Stimulated activated naive CD4-positive, alpha-beta T cell (primary cell): ENCODE measurements at regions not wholly inside any gene's neighbourhood (a gene's known extent, or its start where the extent isn't known, plus 50 kb on each side); places are given as distances from the start of the nearest gene placed in this dataset.
"Not testable (repeated sequence)": the region's sequence is repeated elsewhere in the genome, so short reads cannot be mapped to it uniquely, and the experiment has no call there.

Experiments used
- DNase-seq, 6 experiments: peaks; one replicate each; lab custom pipeline; 2025; lab: John Stamatoyannopoulos, UW

DNA sequence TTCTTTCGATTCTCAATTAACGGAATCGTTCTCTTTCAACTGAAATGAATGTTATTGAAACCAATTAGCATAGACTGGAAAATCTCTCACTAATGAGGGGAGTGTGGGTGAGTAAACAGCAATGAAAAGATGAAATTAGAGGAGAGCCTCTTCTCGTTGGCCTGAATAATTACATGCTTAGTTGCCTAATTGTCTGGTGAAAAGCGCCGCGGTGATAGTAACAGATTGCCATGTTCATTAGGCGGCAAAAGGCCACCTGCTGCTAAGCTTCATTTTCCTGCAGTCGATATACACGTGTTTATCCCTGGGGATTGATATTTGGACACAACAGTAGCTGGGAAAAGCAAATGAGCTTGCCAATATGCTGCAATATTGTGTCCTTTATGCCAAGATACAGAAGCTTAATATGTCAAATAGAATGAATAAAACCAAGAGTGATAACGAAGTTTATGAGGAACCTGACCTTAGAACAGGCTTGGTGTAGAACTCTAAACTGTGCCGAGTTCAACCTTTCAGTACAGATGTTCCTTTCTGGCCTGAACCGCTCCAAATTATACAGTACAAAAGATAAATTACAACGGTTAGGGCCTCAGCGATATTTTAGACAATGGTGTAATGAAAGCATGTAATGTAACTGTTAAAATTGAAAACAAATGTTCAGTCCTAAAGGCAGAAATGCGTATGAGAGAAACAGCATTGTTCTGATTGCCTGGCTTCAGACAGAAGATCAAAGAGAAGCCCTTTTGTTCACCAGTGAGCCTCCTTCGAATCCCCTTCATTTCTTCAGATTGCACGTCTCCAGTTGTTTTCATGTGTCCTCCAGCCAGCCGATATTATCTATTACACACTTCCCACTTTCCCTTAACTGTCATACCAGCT is 185.2 kb downstream of the SHOX2 start:
- DNase-seq, result no peak

DNA sequence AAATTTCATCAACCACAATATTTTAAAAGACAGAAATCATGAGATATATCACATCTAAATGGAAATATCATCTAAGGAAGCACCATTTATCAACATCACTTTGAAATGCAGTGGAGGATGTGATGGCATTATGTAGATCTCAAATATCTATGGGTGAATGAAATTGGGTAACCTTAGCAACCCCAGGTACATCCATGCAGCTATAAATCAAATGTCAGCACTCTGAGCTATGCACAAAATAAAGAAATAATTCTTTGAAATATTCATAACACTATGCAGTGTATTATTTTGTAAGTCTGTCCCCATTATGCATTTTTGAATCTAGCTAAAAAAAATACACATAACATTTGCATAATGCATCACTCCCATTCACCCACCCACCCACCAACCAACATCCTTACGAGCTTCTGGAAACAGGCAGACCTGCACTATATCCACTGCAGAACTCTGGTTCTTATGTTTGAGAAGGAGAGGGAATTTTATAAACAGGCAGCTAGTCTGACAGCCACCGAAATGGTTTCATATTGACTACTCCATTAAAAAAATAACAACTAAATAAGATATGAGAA is 186.8 kb downstream of the SHOX2 start:
- no peak for DNase-seq

DNA sequence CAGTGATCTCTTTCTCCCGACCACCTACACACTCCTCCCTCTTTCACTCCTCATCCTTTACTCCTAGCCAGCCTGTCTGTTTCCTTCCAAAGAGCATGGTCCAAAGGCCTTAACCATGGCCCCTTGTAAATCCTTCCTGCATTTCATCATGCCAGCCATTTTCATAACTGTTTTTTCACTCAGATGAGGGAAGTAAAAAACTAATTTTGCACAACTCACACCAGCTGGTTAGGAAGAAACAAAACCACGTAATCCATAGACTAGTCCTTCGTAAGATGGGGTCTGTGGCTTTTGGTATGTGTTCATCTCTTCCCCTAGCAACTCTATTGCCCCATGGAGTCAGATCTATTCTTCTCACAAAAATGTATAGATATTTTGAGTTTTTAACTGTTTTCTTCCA is 187.8 kb downstream of the SHOX2 start:
- DNase-seq, result no peak

DNA sequence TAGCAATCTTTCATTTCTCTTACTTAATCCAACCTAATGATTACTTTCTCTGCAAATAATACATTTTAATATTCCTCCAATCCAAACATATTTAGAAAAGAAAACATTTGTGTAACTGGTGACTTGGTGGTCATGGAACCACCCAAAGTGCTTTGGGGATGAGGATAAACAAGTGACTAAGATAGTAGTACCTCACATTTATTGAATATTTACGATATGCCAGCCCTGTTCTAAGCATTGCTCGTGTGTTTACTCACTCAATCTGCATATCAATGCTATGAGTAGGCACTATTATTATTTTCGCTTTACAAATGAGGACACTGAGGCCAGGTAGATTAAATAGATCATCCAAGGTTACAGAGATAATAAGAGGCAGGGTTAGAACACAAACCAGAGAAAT is 189.5 kb downstream of the SHOX2 start:
- no peak for DNase-seq

DNA sequence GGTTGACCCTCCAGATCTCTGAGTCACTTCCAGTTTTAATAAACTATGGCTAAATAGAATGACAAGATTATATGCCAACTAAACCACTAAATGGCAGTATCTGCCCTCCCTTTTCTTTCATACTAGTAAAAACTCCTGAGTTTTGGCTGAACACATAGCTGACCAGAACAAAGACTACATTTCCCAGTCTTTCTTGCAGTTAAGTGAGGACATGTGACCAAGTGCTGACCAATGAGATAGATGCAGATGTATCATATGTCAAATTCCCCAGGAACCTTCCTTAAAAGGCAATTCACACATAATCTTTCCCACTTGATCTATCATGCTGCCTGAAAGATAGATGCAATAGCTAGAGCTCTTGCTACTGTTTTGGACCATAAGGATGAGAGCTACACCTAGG is 191.3 kb downstream of the SHOX2 start:
- DNase-seq, result no peak

DNA sequence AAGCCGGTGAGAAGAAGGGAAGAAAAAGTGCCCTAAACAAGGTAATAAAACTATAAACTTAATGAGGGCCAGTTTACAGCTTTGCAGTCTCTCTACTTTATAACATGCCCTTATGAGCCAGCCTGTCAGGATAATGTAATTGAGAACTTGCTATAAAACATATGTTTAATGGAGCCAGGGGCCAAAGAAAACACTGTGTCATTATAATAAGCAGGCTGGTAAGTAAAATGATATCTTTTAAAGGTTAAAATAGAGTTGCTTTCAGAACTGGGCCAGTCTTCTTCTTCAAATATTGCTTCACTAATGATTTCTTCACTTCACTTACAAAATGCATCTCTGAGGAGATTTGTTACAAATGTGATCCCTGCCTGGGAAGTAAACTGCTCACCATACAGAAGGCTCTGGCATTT is 192.5 kb downstream of the SHOX2 start:
- DNase-seq, result no peak

DNA sequence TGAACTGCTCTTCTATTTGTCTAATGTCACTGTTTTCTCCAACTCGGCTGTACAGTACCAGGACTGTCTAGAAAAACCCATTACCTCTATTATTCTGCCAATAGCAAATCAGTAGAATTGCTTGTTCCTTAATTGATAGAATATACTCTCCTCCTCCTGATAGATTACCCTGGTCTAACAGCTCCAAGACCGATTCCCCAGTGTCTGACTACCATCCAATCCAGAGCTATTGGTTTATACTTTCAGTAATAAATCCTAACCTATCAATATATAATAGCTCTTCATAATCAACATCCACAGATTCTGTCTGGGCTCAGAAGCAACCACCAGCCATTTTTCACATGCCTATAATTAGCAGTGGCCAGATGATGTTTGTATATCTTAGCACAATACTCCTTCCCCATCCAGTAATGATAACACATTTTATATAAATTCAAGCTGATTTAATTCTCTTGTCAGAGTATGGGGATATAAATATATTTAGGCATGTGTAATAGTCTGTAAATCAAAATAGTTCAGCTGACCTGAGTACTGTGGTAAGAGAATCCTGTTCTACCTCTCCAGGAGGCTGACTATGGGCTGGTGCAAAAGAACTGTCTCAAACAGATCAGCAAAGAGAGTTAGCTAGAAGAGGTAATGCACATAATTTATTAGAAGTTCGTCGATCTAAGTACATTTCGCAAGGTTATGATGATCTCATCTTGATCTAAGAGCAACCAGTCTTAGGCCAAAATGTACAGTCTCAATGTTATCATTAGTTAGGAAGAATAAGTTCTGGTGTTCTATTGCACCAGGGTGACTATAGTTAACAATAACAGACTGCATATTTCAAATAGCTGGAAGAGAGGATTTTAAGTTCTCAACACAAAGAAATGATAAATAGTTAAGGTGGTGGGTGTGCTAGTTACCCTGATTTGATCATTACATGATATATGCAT is 193.4 kb downstream of the SHOX2 start:
- DNase-seq, result no peak

DNA sequence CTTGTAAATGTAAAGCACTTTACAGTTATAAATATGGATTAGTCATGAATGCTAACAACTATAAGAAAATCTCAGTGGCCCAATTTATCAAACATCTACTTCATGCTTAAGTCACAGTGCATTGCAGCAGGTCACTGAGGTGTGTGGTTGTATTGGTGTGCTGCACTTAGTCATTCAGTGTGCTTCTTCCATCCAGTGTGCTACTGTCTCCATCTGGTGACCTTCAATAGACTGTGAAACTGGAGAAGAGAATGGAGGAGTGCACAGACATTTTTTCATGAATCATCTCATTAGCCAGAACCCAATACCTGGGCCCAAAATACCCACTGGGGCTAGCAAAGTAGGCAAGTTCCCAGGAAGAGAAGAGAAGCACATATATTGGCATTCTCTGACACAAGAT is 199.6 kb downstream of the SHOX2 start:
- no peak for DNase-seq

DNA sequence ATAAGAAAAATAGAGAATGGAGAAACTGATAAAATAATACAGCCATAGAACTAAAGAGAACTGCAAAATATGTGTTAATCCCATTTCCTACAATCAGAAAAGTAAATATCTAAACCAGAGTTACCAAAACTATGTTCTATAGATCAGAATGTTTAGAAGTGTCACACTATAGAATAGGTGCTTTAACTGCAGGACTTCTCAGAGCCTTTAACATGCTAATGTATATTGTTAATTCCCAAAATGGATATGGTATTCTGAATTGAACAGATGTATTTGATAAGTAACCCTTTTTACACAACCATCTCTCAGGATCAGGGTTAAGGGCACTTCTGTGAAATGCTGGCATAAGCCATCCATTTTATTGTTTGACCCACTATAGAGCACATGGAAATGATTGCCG is 200.3 kb downstream of the SHOX2 start:
- no peak for DNase-seq

DNA sequence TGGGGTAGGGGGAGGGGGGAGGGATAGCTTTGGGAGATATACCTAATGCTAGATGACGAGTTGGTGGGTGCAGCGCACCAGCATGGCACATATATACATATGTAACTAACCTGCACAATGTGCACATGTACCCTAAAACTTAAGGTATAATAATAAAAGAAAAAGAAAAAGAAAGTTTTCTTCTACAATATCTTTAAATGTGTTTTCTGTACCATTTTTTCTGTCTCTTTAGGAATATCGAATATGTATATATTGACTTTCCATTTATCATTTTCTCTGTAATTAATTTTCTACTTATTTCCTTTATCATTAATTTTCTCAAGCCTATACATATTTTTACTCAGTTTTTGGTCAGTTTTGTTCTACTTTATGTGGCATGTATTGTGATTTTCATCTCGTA is 203.5 kb downstream of the SHOX2 start:
- not testable (repeated sequence) for DNase-seq

DNA sequence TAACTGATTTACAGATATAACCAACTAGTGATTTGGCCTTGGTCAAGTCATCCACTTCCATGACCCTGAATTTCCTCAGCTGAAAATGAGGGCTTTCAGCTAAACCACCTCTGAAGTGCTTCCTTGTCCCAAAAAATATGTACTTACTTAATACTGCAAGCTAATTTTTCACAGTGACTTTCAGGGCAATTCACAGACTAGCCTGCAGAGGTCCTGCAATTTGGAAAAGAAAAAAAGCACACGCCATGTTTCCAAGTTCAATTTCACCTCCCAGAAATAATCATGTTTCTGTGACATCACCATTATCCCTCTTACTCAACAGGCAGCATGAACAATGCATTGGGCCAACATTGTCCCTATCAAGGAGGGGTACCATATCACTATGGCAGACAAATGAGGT is 218.2 kb downstream of the SHOX2 start:
- no peak for DNase-seq

DNA sequence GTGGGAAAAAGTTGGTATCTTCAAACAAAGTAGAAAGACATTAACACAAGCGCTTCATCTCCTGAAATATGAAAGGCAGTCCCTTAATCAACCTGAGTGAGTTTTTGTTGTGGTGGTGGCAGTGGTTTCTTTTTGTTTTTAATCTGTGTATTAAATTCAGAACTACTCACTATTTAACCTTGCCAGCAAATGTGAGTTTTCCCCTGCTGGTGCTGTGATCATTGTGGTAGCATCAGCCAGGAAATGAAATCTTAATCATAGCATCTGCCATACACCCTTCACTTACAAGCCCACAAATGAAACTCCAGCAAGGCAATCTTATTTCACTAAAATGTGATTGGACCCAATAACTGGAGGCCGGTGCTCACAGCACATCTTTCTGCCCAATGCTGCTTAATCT is 229.7 kb downstream of the SHOX2 start:
- no peak for DNase-seq

DNA sequence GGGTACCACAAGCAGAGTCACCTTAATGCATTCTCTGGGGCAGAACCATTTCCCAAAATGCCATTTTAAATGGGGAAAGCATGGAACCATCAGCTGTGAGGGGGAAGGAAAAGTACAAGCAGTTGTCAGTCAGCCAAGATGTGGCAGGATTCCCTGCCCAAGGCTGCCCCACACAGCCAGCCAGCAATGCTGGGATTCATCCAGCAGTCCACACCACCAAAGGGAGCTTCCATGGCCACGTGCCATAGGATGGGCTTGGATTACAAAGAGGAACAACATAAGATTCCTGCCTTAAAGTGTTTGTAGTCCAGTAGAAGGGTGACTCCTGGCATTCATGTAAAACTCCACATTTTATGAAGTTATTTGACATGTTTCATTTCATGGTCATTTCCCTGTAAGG is 233.3 kb downstream of the SHOX2 start:
- no peak for DNase-seq

DNA sequence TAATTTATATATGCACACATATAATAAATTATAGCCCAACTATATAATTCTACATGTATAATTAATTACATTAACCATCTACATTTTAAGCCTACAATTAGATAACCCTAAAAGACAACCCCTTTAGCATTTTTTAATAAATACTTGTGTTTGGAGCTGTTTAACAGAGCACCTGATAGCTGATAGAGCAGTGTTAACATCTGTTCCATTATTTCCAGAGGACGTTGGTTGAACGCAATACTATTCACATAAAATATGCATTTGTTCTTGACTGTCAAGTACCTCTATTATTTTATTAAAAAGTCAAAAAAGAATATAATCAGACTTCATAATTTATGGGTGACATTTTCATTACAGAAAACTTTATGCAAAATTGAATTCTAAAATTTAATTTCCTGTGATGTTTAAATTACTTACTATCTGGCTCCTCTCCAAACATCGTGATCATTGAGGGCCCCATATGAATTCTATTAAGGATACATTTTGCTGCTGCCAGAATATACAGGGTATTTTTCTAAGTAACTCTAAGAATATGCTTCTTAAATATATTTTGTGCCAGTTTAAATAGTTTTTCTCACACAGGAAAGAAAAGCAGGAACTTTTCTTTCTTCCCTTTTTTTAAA is 234.3 kb downstream of the SHOX2 start:
- no peak for DNase-seq

DNA sequence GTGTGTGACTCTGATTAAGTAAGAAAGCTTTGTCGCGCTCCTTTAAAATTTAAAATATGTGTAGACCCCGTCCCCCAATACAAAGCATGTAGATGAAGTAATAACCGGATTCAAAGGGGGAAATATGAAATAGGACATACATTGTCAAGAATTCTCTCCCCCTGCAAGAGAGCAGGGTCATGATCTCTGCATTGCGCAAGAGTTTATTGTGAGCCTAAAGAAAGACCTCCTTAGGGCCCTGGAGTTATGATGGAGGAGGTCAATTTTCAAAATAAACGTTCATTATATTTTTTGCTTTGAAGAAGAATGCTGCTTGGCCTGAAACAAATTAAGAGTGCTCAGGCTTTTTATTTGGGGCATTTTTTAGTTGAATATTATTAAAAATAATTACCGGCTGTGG is 235.0 kb downstream of the SHOX2 start:
- no peak for DNase-seq

DNA sequence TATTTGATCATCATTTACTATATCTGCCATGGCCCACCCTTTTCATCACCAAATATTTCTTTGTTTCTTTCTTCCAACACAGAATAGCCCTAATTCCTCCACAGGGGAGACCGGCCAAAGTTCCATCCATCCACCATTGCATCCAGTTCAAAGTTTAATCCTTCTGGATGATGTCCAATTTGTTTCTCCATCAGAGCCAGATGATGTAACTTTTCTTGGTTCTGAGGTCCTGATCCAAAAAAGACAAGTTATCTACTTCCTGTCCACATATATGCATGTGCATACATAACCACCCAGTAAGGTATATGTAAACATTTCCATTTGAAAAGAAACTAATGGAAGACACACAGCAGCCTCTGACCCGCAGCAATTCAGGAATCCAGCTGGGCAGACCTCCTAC is 237.3 kb downstream of the SHOX2 start:
- DNase-seq, result no peak

DNA sequence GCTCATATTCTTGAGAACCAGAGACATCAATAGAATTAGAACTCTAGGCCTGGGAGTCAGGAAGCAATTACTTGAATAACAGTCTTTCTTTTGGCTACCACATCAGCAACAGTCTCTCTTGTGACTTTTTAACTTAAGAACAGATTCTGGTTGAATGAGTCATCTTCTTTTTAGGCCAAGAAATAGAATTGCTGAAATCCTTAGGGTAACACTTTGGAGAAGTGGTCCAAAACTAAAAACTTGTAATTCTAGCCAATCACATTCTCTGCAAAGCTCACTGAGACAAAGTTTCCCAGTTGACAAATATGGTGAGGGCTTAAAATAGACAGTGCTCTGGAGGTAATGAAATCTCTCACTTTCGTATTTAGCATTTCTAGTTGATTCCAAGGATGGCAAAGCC is 238.0 kb downstream of the SHOX2 start:
- no peak for DNase-seq

DNA sequence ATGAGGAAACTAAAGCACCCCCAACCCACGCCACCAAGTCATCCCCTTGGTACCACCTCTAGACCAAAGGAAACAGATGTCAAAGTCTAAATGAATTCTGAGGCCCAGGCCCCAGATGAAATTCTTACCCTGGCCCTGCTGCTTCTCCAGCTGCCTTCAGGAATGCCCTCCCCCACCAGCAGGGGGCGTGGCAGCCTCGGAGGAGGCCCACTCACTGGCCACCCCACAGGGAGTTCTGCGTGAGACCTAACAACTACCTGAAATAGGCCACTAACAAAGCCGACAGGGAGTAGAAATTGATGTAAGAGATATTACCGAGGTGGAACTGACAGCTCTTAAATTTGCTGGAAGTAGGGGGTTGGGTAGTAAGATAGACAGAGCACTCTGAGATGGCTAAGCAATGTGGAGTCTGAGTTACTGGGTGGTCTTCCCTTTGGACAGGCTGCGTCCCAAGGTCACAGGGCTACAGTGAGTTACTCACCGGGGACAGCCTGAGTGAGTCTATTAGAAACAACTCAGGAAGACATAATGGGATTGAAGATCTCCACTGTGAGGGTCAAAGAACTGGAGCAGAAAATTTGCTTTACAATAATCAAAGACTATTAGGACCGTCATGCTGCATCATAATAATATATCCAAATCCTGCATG is 240.7 kb downstream of the SHOX2 start:
- DNase-seq, result no peak

DNA sequence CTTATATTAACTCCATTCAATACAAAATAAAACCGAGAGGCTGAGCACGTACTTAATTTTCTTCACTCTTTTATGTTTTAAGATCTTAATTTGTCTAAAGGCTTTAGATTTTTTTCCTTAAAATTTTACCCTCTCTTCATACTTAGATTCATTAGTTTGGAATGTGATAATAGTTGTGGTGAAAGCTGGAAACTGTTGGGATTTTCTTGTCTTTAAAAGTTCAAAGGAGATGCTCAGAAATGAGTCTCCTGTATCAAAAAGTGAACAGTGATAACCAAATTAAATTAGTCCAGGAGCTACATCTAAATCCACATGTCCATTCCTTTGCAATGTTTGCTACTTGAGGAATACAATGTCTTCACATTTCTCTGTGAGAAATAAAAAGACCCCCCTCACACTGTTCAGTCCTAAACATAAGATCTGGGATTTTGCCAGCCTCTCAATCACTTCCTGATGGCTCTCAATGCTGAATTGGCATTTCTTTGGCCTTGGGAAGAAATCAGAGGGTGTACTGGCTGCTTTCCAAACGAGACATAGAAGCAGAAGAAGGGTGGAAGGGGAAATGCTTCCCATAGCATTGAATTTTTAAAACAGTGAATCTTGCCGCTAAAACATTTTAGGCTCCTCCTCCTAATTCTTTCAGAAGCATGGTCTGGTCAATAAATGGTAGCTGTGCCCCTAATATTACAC is 245.0 kb downstream of the SHOX2 start:
- no peak for DNase-seq

DNA sequence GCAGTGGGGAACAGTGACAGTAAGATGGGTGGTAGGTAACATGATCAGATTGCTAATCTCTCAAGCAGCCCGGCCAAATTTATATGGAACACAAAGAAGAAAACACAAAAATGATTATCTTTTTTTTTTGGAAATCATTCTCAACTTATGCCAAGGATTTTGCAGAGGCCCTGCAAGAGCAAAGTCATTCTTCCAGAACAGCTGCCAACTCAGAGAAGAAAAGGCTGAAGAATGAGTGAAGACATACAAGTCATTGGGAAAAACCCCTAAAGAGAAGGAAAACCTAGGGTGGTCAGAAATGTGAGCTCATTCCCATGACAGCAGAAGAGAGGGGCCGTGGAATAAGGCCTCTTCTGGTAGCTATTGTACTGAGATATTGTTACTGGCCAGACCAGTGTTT is 246.7 kb downstream of the SHOX2 start:
- DNase-seq, result no peak

DNA sequence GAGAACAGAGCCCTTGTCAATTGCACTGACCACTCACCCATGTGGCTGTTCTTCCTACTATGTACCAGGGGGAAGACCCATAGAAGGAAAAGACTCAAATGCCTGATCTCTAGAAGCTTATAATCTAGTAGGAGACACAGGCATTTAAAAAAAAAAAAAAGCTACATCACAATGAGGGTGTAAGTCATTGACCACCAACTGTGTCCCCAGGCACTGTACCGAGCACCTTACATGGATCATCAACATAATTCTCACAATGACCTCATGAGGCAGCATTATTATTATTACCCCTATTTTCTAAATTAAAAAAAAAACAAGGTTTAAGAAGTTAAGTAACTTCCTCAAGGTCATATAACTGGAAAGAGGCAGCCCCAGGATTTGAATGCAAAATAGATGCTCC is 247.4 kb downstream of the SHOX2 start:
- no peak for DNase-seq
